Mesendoderm (in vitro differentiated cells): ENCODE measurements at regions not wholly inside any gene's neighbourhood (a gene's known extent, or its start where the extent isn't known, plus 50 kb on each side); places are given as distances from the start of the nearest gene placed in this dataset.

Source experiments
- DNase-seq: peaks from one replicate; pipeline ENCODE4 v3.0.0; 2013
- H2AK5ac ChIP-seq: 2 replicates; pipeline ENCODE4 v1.6.1; 2013; ENCODE audit warnings: low read length, inconsistent platforms
- H2BK120ac ChIP-seq: 2 replicates; pipeline ENCODE4 v1.6.1; 2013; ENCODE audit warnings: low read depth, mild to moderate bottlenecking, low read length, moderate library complexity, mixed read lengths
- H2BK15ac ChIP-seq: replicated peaks from 2 replicates; pipeline ENCODE4 v1.6.1; 2013; ENCODE audit warnings: low read depth, mild to moderate bottlenecking, moderate library complexity
- H2BK5ac ChIP-seq: 2 replicates; pipeline ENCODE4 v1.6.1; 2013; ENCODE audit warnings: low read length, inconsistent platforms
- H3K18ac ChIP-seq: 2 replicates; pipeline ENCODE4 v1.6.1; 2013; ENCODE audit warnings: mild to moderate bottlenecking, low read length, mixed read lengths
- H3K23ac ChIP-seq: one replicate; pipeline ENCODE4 v1.6.1; 2013; ENCODE audit warnings: low read length
- H3K27ac ChIP-seq: 2 replicates; pipeline ENCODE4 v1.5.1; 2013; ENCODE audit warnings: low read depth, mild to moderate bottlenecking, inconsistent platforms, low read length, moderate library complexity
- H3K27me3 ChIP-seq: 2 replicates; pipeline ENCODE4 v1.6.1; 2013; ENCODE audit warnings: low read length, control low read depth, mild to moderate bottlenecking, inconsistent platforms; ENCODE audit not compliant: insufficient read depth, poor library complexity
- H3K36me3 ChIP-seq: 2 replicates; pipeline ENCODE4 v1.6.1; 2013; ENCODE audit warnings: low read length, inconsistent platforms; ENCODE audit not compliant: control insufficient read depth, insufficient read depth
- H3K4ac ChIP-seq: one replicate; pipeline ENCODE4 v1.6.1; 2013; ENCODE audit warnings: low read depth, mild to moderate bottlenecking, low read length, moderate library complexity
- H3K4me1 ChIP-seq: 2 replicates; pipeline ENCODE4 v1.6.1; 2013; ENCODE audit warnings: low read depth, low read length, inconsistent platforms; ENCODE audit not compliant: control insufficient read depth
- H3K4me2 ChIP-seq: 2 replicates; pipeline ENCODE4 v1.6.1; 2013; ENCODE audit warnings: low read length
- H3K4me3 ChIP-seq: 2 replicates; pipeline ENCODE4 v1.5.1; 2013; ENCODE audit warnings: mild to moderate bottlenecking, low read length
- H3K56ac ChIP-seq: one replicate; pipeline ENCODE4 v1.6.1; 2013; ENCODE audit warnings: low read length
- H3K79me1 ChIP-seq: 2 replicates; pipeline ENCODE4 v1.6.1; 2013; ENCODE audit warnings: low read length, inconsistent platforms
- H3K79me2 ChIP-seq: 2 replicates; pipeline ENCODE4 v1.6.1; 2013; ENCODE audit warnings: mild to moderate bottlenecking, low read length; ENCODE audit not compliant: control insufficient read depth, insufficient read depth
- H3K9ac ChIP-seq: 2 replicates; pipeline ENCODE4 v1.6.1; 2013; ENCODE audit warnings: low read length, inconsistent platforms
- H4K5ac ChIP-seq: one replicate; pipeline ENCODE4 v1.6.1; 2013; ENCODE audit warnings: low read length
- H4K8ac ChIP-seq: one replicate; pipeline ENCODE4 v1.6.1; 2013; ENCODE audit warnings: low read depth, mild to moderate bottlenecking, control low read depth, low read length, moderate library complexity
- WGBS: extraction: QIAGEN DNeasy Blood & Tissue Kit; methylation state at CpG from one replicate; pipeline ENCODE4 v1.1.7; 2013; ENCODE audit warnings: low lambda C conversion rate, missing lambda C conversion rate; ENCODE audit not compliant: insufficient coverage; ENCODE audit errors: extremely low coverage; 5-methylcytosine and 5-hydroxymethylcytosine counted together

GRCh38 chr14:85400678-85401077, 129.3 kb upstream of the FLRT2 start:
- Histone ChIP-seq H3K27me3 (no peaks in the 10 kb centered on the region), H3K27ac (no peak overlapping the region), H3K56ac (no peak overlapping the region), H2BK15ac (no peak overlapping the region), H2BK120ac (no peak overlapping the region), H3K4ac (no peak overlapping the region), H3K79me2 (no peaks in the 10 kb centered on the region), H2AK5ac (no peak overlapping the region), H3K4me3 (no peak overlapping the region), H3K9ac (no peak overlapping the region), H3K4me1 (no peaks in the 10 kb centered on the region), H3K36me3 (no peaks in the 10 kb centered on the region), H3K23ac (no peak overlapping the region), H3K79me1 (no peaks in the 10 kb centered on the region), H3K4me2 (no peak overlapping the region), H3K18ac (no peak overlapping the region), H4K8ac (no peak overlapping the region), H2BK5ac (no peak overlapping the region), H4K5ac (no peak overlapping the region)
- WGBS: no CpG with 5 or more reads among the region's 3 CpGs
- no peak for DNase-seq

DNA sequence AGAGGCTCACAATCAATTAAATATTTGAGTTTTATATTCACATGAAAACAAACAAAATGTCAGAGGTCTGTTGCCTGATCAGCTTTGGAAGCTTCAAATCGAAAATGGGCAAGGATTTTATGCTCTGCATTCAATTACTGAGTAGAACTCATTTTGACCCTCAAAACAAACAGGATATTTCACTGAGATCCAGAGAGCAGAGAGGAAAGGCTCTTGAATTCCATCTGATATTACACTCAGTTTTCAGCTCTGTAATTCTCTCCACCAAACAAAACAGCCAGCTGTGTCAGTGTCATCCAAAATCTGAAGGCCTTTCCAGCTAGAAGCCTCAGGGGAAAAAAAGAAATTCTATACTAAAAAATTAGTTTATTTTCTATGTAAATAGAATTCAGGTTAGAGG, 128.6 kb upstream of the FLRT2 start:
- no peak for DNase-seq
- Histone ChIP-seq H3K56ac (no peak overlapping the region), H3K79me2 (no peaks in the 10 kb centered on the region), H2BK120ac (no peak overlapping the region), H4K8ac (no peak overlapping the region), H4K5ac (no peak overlapping the region), H3K4me3 (no peak overlapping the region), H3K27me3 (no peaks in the 10 kb centered on the region), H3K36me3 (no peaks in the 10 kb centered on the region), H2AK5ac (no peak overlapping the region), H3K4me1 (no peaks in the 10 kb centered on the region), H3K9ac (no peak overlapping the region), H3K4ac (no peak overlapping the region), H3K23ac (no peak overlapping the region), H3K27ac (no peak overlapping the region), H3K18ac (no peak overlapping the region), H3K4me2 (no peak overlapping the region), H2BK15ac (no peak overlapping the region), H2BK5ac (no peak overlapping the region), H3K79me1 (no peaks in the 10 kb centered on the region)
- WGBS: no CpG with 5 or more reads among the region's 1 CpG

GRCh38 chr14:85402569-85403162, 127.3 kb upstream of the FLRT2 start:
- WGBS: no CpG with 5 or more reads among the region's 7 CpGs
- H3K4ac ChIP-seq: no peak overlapping the region
- no peak overlapping the region for H2AK5ac ChIP-seq
- H3K9ac ChIP-seq: no peak overlapping the region
- no peak overlapping the region for H2BK5ac ChIP-seq
- no peak overlapping the region for H3K23ac ChIP-seq
- no peak overlapping the region for H4K5ac ChIP-seq
- no peak for DNase-seq
- no peak overlapping the region for H3K27ac ChIP-seq
- H3K4me1 ChIP-seq: no peaks in the 10 kb centered on the region
- H3K79me2 ChIP-seq: no peaks in the 10 kb centered on the region
- no peaks in the 10 kb centered on the region for H3K79me1 ChIP-seq
- H3K36me3 ChIP-seq: no peaks in the 10 kb centered on the region
- no peak overlapping the region for H2BK120ac ChIP-seq
- H3K56ac ChIP-seq: no peak overlapping the region
- no peak overlapping the region for H4K8ac ChIP-seq
- no peak overlapping the region for H3K18ac ChIP-seq
- H3K27me3 ChIP-seq: no peaks in the 10 kb centered on the region
- no peak overlapping the region for H3K4me2 ChIP-seq
- no peak overlapping the region for H3K4me3 ChIP-seq
- H2BK15ac ChIP-seq: no peak overlapping the region

- no peak overlapping the region for H4K8ac ChIP-seq
- no peak overlapping the region for H3K4me2 ChIP-seq
- no peak overlapping the region for H3K4ac ChIP-seq
- H2BK120ac ChIP-seq: no peak overlapping the region
- H3K27ac ChIP-seq: no peak overlapping the region
- no peaks in the 10 kb centered on the region for H3K79me1 ChIP-seq
- H2BK5ac ChIP-seq: no peak overlapping the region
- no peaks in the 10 kb centered on the region for H3K36me3 ChIP-seq
- no peak overlapping the region for H3K4me3 ChIP-seq
- no peaks in the 10 kb centered on the region for H3K79me2 ChIP-seq
- no peaks in the 10 kb centered on the region for H3K4me1 ChIP-seq
- no peak overlapping the region for H3K18ac ChIP-seq
- no peaks in the 10 kb centered on the region for H3K27me3 ChIP-seq
- no peak overlapping the region for H3K9ac ChIP-seq
- no peak overlapping the region for H2AK5ac ChIP-seq
- no peak overlapping the region for H3K23ac ChIP-seq
- no peak overlapping the region for H2BK15ac ChIP-seq
- WGBS: no CpG with 5 or more reads among the region's 3 CpGs
- no peak for DNase-seq
- H3K56ac ChIP-seq: no peak overlapping the region
- no peak overlapping the region for H4K5ac ChIP-seq
Observed at GRCh38 chr14:85409481-85410210, 120.3 kb upstream of the FLRT2 start.

GRCh38 chr14:85412756-85413155, 117.2 kb upstream of the FLRT2 start:
- Histone ChIP-seq H2BK15ac (no peak overlapping the region), H3K36me3 (no peaks in the 10 kb centered on the region), H3K23ac (no peak overlapping the region), H3K4me3 (no peak overlapping the region), H3K18ac (no peak overlapping the region), H3K79me2 (no peaks in the 10 kb centered on the region), H2BK5ac (no peak overlapping the region), H3K56ac (no peak overlapping the region), H3K27ac (no peak overlapping the region), H3K27me3 (no peaks in the 10 kb centered on the region), H3K9ac (no peak overlapping the region), H3K4me1 (no peaks in the 10 kb centered on the region), H2AK5ac (no peak overlapping the region), H3K4ac (no peak overlapping the region), H3K4me2 (no peak overlapping the region), H3K79me1 (no peaks in the 10 kb centered on the region), H4K5ac (no peak overlapping the region), H2BK120ac (no peak overlapping the region), H4K8ac (no peak overlapping the region)
- WGBS: no CpG with 5 or more reads among the region's 1 CpG
- no peak for DNase-seq
